BLaER1 treated with 17β-estradiol and CSF1 and Interleukin-3, amounts not matched to agents 10 nM and 100 nM (cell line): ENCODE measurements at regions not wholly inside any gene's neighbourhood (a gene's known extent, or its start where the extent isn't known, plus 50 kb on each side); places are given as distances from the start of the nearest gene placed in this dataset.
"Not testable (repeated sequence)": the region's sequence is repeated elsewhere in the genome, so short reads cannot be mapped to it uniquely, and the experiment has no call there.

Experiments
- H3K27ac ChIP-seq, 11 experiments: shearing (Covaris generic); formaldehyde crosslinking; 2 replicates each; pipeline ENCODE4 v1.8.1; 2022
- H3K27me3 ChIP-seq, 11 experiments: shearing (Covaris generic); formaldehyde crosslinking; 2 replicates each; pipeline ENCODE4 v1.8.1; 2022
- H3K36me3 ChIP-seq, 11 experiments: shearing (Covaris generic); formaldehyde crosslinking; 2 replicates each; pipeline ENCODE4 v1.8.1; 2022
- H3K4me1 ChIP-seq, 10 experiments: shearing (Covaris generic); formaldehyde crosslinking; 2 replicates each; pipeline ENCODE4 v1.8.1; 2022
- H3K4me2 ChIP-seq, 11 experiments: shearing (Covaris generic); formaldehyde crosslinking; 2 replicates each; pipeline ENCODE4 v1.8.1; 2022
- H3K4me3 ChIP-seq, 10 experiments: shearing (Covaris generic); formaldehyde crosslinking; 2 replicates each; pipeline ENCODE4 v1.8.1; 2022
- H3K9ac ChIP-seq, 11 experiments: shearing (Covaris generic); formaldehyde crosslinking; 2 replicates each; pipeline ENCODE4 v1.8.1; 2022
- H3K9me3 ChIP-seq, 11 experiments: shearing (Covaris generic); formaldehyde crosslinking; replicated peaks in 1 of 11; 2 replicates each; pipeline ENCODE4 v1.8.1; 2022
- H4K20me1 ChIP-seq, 11 experiments: shearing (Covaris generic); formaldehyde crosslinking; 2 replicates each; pipeline ENCODE4 v1.8.1; 2022
- Cebpa-rat ChIP-seq, 11 experiments: shearing (Covaris generic); IDR thresholded peaks; 2 replicates each; pipeline ENCODE4 v1.8.1; 2022

DNA sequence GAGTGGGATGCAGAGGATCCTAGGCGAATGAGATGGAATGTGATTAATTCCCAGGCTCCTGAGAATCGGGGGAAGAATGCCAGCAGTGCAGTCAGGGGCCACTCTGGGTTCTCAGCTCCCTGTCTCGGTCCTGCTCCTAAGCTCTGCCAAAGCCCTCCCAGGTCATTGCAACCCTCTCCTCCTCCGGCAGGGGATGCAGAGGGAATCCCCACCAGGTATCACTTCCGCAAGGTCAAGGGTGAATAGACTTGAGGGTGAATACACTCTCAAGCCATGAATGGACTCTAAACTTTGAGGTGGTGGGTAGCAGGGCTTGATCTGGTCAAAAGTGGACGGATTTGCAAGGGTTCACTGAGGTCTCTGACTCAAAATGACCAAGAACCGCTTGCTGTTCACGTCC, 139.3 kb upstream of the MXRA5 start:
- Histone ChIP-seq H3K36me3 (no peaks in the 10 kb centered on the region), H3K27ac (no peak overlapping the region), H3K27me3 (no peaks in the 10 kb centered on the region), H3K9ac (no peak overlapping the region), H3K9me3 (no peaks in the 10 kb centered on the region), H4K20me1 (no peaks in the 10 kb centered on the region), H3K4me1 (no peaks in the 10 kb centered on the region), H3K4me3 (no peak overlapping the region), H3K4me2 (no peak overlapping the region)
- TF ChIP-seq Cebpa-rat (IDR thresholded peaks at IDR 0.05): no peak

DNA sequence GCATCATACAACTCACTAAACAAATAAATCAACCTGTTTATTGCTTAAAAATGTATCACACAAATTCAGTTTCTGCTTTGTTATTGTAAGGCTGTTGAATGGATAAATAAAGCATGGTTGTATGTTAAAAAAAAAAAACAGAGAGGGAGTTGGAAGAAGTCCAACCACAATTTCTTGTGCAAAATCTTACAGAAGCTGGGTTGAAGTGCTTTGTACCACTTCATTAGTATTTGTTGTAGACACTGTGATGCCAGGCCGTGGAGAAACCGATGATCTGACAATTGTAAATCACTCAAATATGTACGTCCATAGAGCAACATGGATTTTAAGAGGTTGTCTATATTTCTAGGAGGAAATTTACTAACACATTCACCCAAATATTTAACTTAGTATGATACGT, 132.6 kb upstream of the MXRA5 start:
- no peak for TF ChIP-seq Cebpa-rat (IDR thresholded peaks at IDR 0.05)
- Histone ChIP-seq H3K36me3 (no peaks in the 10 kb centered on the region), H3K4me1 (no peaks in the 10 kb centered on the region), H3K27me3 (no peaks in the 10 kb centered on the region), H3K4me3 (no peak overlapping the region), H3K4me2 (no peak overlapping the region), H3K9me3 (peaks cover 0 to 8% (median 3%) of the 10 kb centered on the region in 11 experiments; a peak in 7 of 22 replicates), H4K20me1 (no peaks in the 10 kb centered on the region), H3K9ac (no peak overlapping the region), H3K27ac (no peak overlapping the region)

DNA sequence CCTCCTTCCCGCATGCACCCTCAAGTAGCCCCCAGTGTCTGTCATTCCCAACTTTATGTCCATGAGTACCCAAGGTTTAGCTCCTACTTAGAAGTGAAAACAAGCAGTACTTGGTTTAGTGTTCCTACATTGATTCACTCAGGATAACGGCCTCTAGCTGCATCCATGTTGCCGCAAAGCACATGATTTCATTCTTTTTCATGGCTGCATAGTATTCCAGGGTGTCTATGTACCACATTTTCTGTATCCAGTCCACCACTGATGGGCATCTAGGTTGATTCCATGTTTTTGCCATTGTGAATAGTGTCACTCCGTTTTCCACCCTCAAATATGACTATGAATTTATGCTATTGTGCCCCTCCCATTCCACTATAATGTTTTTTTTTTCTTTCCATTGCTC, 130.5 kb upstream of the MXRA5 start:
- H3K4me1 ChIP-seq: no peaks in the 10 kb centered on the region
- no peak overlapping the region for H3K9ac ChIP-seq
- TF ChIP-seq Cebpa-rat (IDR thresholded peaks at IDR 0.05): no peak
- H3K9me3 ChIP-seq: peaks cover 0 to 8% (median 3%) of the 10 kb centered on the region in 11 experiments; a peak in 7 of 22 replicates
- no peaks in the 10 kb centered on the region for H3K36me3 ChIP-seq
- H4K20me1 ChIP-seq: no peaks in the 10 kb centered on the region
- H3K27ac ChIP-seq: no peak overlapping the region
- no peak overlapping the region for H3K4me3 ChIP-seq
- H3K27me3 ChIP-seq: no peaks in the 10 kb centered on the region
- no peak overlapping the region for H3K4me2 ChIP-seq

DNA sequence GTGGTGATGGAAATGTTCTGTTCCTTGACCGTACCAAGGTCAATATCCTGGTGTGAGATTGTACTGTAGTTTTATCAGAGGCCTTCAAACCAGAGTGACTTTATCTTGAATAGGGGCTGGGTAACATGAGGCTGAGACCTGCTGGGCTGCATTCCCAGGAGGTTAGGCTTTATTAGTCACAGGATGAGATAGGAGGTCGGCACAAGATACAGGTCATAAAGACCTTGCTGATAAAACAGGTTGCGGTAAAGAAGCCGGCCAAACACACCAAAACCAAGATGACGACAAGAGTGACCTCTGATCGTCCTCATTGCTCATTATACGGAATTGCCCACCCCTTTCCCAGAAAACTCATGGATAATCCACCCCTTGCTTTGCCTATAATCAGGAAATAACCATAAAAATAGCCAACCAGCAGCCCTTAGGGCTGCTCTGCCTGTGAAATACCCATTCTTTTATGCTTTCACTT, 123.8 kb upstream of the MXRA5 start:
- H3K27ac ChIP-seq, H3K4me3 ChIP-seq, H4K20me1 ChIP-seq, H3K9ac ChIP-seq, H3K4me1 ChIP-seq, H3K27me3 ChIP-seq, H3K4me2 ChIP-seq, H3K9me3 ChIP-seq, H3K36me3 ChIP-seq: not testable (repeated sequence)

DNA sequence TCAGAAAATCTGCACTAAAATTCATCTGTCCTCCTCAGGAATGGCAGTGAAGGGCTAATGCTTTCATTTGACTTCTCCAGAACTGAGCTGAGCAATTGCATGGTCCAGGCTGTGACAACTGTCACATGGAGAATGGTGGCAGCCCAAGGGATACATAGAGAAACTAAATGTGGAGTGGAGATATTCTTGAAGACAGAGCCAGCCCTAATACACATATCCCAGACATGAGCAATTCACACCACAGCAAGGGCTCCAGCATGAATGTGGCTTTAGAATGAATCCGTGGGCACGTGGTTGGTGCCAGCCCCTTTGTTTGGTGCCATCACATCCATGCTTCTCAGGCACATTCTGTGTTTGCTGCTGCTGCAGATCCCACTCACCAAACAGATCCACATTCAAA, 121.6 kb upstream of the MXRA5 start:
- no peak for TF ChIP-seq Cebpa-rat (IDR thresholded peaks at IDR 0.05)
- Histone ChIP-seq H3K4me1 (no peaks in the 10 kb centered on the region), H3K36me3 (no peaks in the 10 kb centered on the region), H3K9ac (no peak overlapping the region), H3K4me2 (no peak overlapping the region), H3K27me3 (no peaks in the 10 kb centered on the region), H3K4me3 (no peak overlapping the region), H3K9me3 (peaks cover 0 to 11% (median 0%) of the 10 kb centered on the region in 11 experiments; a peak in 2 of 22 replicates), H3K27ac (no peak overlapping the region), H4K20me1 (no peaks in the 10 kb centered on the region)

DNA sequence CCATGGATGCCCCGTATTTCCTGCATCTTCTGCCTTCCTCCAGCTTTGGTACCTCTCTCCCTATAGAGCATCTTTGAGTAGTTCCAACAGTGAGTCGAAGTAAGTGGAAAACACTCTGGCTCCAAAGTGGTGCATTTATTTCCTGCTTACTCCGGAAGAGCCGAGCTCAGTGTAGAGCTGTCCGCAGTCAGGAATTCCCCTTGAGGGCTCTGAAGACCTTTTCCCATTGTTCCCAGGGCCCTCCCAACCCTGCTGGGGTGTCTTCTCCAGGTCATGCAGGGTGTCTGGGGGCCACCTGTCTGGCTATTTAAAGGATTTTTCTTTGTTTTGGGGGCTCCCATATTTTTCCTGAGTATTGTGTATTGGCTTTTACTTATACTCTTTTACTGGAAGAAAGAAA, 118.6 kb upstream of the MXRA5 start:
- no peak for TF ChIP-seq Cebpa-rat (IDR thresholded peaks at IDR 0.05)
- no peak overlapping the region for H3K4me3 ChIP-seq
- H4K20me1 ChIP-seq: no peaks in the 10 kb centered on the region
- H3K9ac ChIP-seq: no peak overlapping the region
- H3K27me3 ChIP-seq: no peaks in the 10 kb centered on the region
- H3K4me2 ChIP-seq: no peak overlapping the region
- H3K27ac ChIP-seq: no peak overlapping the region
- no peaks in the 10 kb centered on the region for H3K36me3 ChIP-seq
- H3K4me1 ChIP-seq: no peaks in the 10 kb centered on the region
- H3K9me3 ChIP-seq: peaks cover 0 to 11% (median 0%) of the 10 kb centered on the region in 11 experiments; a peak in 2 of 22 replicates

DNA sequence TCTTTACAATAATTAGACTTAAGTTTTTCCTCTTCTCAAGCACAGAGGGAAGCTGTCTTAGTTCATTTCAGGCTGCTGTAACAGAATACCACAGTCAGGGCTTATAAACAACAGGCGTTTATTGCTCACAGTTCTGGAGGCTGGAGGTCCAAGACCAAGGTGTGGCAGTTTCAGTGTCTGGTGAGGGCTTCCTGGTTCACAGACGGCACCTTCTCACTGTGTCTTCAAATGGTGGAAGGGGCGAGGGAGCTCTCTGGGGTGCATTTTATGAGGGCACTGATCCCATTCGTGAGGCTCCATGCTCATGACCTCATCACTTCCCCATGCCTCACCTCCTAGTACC, 115.7 kb upstream of the MXRA5 start:
- H3K9ac ChIP-seq: no peak overlapping the region
- TF ChIP-seq Cebpa-rat (IDR thresholded peaks at IDR 0.05): no peak

DNA sequence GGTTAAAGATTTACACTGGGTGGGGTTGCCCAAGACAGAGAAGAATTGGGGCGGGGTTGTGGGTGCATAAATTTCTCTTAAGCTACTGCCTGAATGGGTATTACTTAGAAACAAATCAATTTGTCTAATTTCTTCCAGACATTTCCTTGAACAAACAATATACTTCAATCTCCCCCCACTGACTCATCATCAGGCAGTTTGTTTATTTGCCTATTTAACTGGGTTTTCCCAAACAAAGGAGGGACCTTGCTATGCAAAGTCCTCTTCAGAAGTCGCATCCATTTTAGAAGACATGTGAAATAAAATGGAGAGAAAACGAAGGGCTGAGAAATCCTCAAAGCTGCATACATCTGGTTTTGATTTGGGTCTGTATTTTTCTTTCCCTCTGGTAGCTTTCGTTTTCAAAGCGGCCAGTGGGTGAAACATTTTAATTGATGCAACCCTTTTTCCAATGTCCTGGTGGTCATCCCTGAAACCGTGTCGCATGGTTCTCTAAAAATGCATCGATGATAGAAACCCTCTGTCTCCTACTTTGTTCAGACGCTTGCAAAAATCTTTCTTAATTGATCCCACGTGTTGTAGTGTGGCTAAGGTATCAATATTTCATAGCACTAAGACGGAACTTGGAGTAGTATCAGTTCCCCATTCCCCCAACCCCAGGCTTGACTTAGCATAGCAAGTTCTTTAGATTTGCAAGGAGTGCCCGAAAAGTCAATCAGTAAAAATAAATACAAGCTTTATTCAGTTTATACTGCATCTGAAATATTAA, 115.1 kb upstream of the MXRA5 start:
- H3K9me3 ChIP-seq: peaks cover 0 to 11% (median 0%) of the 10 kb centered on the region in 11 experiments; a peak in 2 of 22 replicates
- no peak overlapping the region for H3K27ac ChIP-seq
- H3K4me3 ChIP-seq: no peak overlapping the region
- no peaks in the 10 kb centered on the region for H4K20me1 ChIP-seq
- no peak for TF ChIP-seq Cebpa-rat (IDR thresholded peaks at IDR 0.05)
- no peaks in the 10 kb centered on the region for H3K27me3 ChIP-seq
- H3K4me1 ChIP-seq: peaks cover 0 to 8% (median 0%) of the 10 kb centered on the region in 10 experiments; a peak in 4 of 20 replicates
- H3K4me2 ChIP-seq: no peak overlapping the region
- no peaks in the 10 kb centered on the region for H3K36me3 ChIP-seq
- H3K9ac ChIP-seq: no peak overlapping the region

More for the DNA sequence above, 115.7 kb upstream of the MXRA5 start:
- Histone ChIP-seq H3K9me3 (peaks cover 0 to 11% (median 0%) of the 10 kb centered on the region in 11 experiments; a peak in 2 of 22 replicates), H3K4me2 (no peak overlapping the region), H3K4me3 (no peak overlapping the region), H3K27ac (no peak overlapping the region), H3K4me1 (peaks cover 0 to 8% (median 0%) of the 10 kb centered on the region in 10 experiments; a peak in 4 of 20 replicates), H3K36me3 (no peaks in the 10 kb centered on the region), H3K27me3 (no peaks in the 10 kb centered on the region), H4K20me1 (no peaks in the 10 kb centered on the region)

DNA sequence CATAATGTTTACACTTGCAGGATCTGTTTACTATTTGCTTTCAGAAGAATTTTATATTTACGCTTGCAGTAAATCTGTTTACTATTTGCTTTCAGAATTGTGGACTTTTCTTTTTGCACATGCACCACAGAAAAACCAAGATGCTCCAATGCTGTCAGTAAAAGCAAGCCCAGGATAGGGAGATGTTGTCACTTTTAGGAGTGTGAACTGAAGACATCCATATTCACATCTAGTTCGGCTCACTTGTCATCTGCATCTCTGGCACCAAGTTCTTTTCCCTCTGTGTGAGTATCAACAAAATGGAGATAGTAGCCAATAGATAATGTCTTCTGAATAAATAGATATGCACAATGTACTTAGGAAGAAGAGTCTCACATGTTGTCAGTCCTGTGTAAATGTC, 109.3 kb upstream of the MXRA5 start:
- Histone ChIP-seq H3K4me2 (no peak overlapping the region), H3K9ac (no peak overlapping the region), H3K9me3 (peaks cover 0 to 7% (median 3%) of the 10 kb centered on the region in 11 experiments; a peak in 1 of 22 replicates), H3K27ac (no peak overlapping the region), H4K20me1 (no peaks in the 10 kb centered on the region), H3K4me3 (no peak overlapping the region), H3K27me3 (no peaks in the 10 kb centered on the region), H3K36me3 (no peaks in the 10 kb centered on the region), H3K4me1 (peaks cover 0 to 8% (median 0%) of the 10 kb centered on the region in 10 experiments; a peak in 4 of 20 replicates)
- TF ChIP-seq Cebpa-rat (IDR thresholded peaks at IDR 0.05): no peak

DNA sequence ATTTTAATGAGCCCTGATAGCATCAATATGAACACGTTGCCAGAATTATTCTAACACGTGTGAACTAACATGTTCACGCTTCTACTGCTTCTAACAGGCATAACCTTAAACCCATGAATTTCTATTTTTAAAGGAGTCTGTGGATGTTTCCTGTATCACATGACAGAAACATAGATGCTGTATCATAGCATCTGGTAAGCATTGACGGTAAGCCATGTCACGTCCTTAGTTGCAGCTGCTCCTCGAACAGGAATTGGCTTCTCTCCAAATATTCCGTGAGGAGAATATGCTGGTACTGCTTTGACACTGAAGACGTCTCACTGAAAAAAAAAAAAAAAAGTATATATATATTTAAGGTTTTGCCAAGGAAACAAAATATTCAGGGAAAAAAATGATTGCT, 105.1 kb upstream of the MXRA5 start:
- no peaks in the 10 kb centered on the region for H4K20me1 ChIP-seq
- no peak overlapping the region for H3K4me3 ChIP-seq
- peaks cover 0 to 7% (median 0%) of the 10 kb centered on the region in 11 experiments; a peak in 1 of 22 replicates for H3K9me3 ChIP-seq
- H3K4me1 ChIP-seq: no peaks in the 10 kb centered on the region
- H3K9ac ChIP-seq: no peak overlapping the region
- no peaks in the 10 kb centered on the region for H3K27me3 ChIP-seq
- H3K27ac ChIP-seq: no peak overlapping the region
- H3K36me3 ChIP-seq: no peaks in the 10 kb centered on the region
- TF ChIP-seq Cebpa-rat (IDR thresholded peaks at IDR 0.05): no peak
- no peak overlapping the region for H3K4me2 ChIP-seq
